NOMO-1 (cell line): ENCODE measurements at regions not wholly inside any gene's neighbourhood (a gene's known extent, or its start where the extent isn't known, plus 50 kb on each side); places are given as distances from the start of the nearest gene placed in this dataset.
"Not testable (repeated sequence)": the region's sequence is repeated elsewhere in the genome, so short reads cannot be mapped to it uniquely, and the experiment has no call there.

Experiments used
- DNase-seq, 2 experiments: peaks; one replicate each; lab custom pipeline; 2025; ENCODE audit not compliant: unreplicated experiment in 2 of 2; lab: John Stamatoyannopoulos, UW

DNA sequence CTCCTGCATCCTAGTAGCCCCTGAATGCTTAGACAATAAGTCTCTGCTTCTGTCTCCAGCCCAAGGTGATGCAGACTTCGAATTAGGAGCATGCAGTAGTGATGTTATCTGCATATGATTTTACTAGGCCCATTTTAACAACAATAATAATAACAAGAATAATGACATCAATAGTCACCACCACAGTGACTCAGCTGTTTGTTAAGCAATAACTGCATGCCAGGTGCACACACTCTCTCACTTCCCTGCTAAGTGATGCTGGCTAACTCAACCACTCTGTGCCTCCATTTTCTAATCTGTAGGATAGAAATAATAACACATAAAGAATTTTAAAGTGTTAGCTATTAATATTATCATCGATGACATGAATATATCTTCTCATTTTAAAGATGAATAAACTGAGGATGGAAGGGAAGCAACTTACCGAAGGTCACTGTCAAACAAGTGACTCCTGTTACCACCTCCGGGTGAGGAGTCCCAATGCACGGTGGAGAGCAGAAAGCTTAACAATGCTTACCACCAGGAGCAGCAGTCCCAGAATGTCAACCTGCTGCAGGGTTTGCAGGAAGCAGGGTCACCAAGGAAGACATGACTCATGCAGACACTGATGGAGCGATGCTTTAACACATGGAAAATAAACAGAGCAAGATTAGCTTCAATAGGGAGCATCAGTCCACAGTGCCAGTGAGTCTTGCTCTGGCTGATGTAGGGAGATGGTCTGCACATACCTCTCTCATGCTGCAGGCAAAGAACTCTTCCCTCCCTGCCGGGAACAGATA lies 290.2 kb downstream of the SPATA17 start:
- DNase-seq, result no peak

DNA sequence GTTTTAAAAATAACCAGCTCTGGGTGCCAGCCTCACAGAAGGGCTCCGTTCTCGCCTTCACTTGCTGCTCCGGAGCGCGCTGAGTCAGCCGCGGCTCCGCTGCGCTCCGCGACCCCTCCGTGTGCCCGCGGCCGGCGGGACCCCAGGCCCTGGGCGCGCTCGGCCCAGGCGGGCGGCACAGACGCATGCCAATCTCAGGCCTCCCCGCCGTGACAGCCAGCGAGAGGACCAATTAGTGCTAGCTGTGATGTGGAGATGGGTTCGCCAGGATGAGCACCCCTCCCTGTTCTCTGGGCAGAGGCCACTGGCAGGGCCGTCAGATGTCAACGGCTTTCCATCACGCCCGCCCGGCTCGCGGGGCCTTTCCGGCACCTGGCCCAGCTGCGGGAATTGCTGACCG lies 293.8 kb downstream of the SPATA17 start:
- no peak for DNase-seq

DNA sequence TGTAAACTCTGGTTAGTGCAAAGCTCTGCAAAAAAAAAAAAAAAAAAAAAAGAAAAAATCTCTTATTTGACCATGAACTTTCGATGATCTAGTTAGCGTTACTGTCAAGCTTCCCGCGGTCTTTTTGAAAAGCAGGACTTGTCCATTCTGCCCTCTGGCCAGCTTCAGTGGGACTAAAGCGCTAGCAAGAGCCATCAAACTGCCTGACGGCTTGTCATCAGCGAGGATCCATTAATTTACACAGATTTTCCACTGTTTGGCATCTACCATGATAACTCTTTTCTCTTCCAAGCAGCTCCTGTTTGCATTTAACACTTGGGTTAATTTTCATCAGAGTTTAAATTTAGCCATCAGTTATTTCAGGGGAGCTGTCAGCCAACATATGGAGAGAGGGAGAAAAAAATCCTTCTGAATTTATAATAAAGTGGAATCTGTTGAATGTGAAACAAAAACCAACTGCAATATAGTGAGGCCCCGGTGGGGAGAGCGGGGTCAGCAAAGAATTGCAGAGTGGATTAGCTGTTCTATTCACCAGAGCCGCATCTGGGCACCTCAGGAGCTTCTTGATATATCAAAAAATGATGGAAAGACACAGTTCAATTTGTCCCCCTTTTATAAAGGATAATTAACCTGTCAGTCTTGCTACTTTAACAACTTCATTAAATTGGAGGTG lies 298.2 kb downstream of the SPATA17 start:
- no peak for DNase-seq

DNA sequence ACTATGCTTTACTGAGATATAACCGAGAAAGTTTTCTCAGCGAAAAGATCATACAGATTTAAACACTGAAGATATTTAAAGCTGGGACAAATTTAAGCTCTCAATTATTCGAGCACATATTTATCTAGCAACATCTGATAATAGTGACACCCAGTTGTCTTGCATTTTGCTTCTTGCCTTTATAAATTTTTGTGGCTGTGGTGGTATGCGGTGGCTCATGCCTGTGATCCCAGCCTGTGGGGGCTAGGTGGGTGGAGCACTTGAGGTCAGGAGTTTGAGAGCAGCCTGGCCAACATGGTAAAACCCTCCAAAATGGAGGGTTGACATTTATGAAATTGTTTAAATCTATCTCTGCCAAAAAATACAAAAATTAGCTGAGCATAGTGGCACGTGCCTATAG lies 312.2 kb downstream of the SPATA17 start:
- no peak for DNase-seq

- no peak for DNase-seq
These were observed 313.4 kb downstream of the SPATA17 start for GRCh38 chr1:217944550-217944949.

DNA sequence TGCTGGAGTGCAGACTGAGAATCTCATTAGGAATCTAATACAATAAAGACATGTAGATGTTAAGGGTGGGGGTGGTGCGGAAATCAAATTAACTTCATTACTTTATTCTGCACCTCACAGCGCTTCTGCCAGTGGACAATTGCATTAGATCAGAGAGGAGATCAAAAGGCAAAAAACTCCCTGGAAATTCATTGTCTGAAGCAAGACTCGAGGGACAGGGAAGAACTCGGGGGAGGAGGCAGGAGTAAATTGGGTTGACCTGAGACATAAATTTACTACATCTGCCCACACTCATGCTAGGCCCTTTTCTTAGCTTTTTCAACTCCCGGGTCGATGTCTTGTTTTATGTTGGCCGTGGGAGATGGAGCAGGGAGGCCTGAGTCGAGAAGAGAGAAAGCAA lies 315.4 kb downstream of the SPATA17 start:
- no peak for DNase-seq

DNA sequence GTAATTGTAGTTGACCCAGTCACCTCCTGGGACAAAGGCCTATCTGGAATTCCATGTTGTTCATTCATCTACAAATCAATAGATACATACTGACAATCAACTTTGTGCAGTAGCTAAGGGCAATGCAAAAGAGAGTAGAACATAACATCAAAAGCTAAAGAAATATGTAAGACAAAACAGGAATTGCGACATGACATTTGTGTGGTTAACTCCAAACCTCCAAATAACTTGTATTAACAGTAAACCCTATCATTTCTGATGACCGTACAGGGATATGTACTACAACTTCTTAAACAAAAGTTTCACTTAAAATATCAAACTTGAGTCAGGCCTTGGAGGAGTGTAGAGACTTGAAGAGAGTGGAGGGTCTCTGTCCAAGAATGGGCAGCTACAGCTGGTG lies 317.6 kb downstream of the SPATA17 start:
- DNase-seq, result no peak

GRCh38 chr1:217953330-217953729 lies 322.2 kb downstream of the SPATA17 start:
- DNase-seq, result no peak

DNA sequence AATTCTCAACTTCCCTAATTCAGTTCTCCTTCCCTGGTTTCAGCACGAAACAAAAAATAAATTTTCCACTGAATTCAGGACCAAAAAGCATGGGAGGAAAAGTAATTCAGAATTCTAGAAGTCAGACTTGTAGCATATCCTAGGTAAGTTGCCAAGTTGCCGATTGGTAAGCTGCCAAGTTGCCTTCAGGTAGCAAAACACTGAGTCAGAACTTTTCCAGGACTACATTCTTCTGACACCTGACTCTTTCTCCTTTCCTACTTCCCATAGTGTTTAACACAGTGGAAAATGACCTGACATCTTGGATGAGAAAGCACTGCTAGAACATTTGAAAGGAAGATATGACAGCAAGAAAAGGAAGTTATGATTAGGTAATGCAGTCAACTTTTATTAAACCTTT lies 322.8 kb downstream of the SPATA17 start:
- DNase-seq, result no peak

DNA sequence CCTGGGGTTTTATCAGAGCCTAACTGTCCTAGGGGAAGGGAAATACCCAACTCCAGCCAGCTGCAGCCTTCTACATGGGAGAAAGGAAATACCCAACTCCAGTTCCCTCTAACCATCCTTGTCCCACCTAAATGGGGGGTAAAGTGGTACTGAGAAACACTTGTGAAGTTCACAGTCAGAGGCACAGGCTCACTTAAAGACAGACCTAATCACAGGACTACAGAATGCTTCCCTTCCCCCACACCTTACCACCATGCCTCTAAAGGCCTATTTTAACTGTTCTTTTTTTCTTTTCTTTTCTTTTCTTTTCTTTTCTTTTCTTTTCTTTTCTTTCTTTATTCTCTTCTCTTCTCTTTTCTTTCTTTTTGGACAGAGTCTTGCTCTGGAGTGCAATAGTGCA lies 324.6 kb downstream of the SPATA17 start:
- DNase-seq, result no peak

DNA sequence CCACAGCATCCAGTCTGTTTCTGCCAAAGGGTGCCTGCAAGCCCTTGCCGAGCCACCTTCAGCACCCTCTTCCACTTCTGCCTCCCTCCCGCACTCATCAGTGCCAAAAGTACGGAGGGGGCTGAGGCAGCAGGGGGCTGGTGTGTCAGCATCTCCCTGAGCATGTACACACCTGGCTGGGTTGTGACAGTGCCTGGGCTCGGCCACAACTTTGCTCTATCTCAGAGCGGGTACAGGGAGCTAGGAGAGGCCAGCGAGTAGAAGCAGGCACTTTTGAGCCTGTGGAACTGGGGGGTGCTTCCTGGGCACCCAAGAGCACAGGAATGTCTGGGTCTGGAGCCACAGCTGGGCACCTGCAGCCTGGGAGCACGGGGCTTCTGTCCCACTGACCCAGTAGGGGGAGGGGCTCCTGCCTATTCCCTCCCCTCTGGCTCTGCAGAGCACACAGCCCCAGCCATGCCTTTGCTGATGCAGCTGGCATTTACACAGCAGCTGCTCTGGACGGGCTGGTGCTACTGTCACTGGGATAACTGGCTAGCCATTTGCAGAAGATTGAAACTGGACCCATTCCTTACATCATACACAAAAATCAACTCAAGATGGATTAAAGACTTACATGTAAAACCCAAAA lies 319.8 kb upstream of the RRP15 start:
- no peak for DNase-seq

DNA sequence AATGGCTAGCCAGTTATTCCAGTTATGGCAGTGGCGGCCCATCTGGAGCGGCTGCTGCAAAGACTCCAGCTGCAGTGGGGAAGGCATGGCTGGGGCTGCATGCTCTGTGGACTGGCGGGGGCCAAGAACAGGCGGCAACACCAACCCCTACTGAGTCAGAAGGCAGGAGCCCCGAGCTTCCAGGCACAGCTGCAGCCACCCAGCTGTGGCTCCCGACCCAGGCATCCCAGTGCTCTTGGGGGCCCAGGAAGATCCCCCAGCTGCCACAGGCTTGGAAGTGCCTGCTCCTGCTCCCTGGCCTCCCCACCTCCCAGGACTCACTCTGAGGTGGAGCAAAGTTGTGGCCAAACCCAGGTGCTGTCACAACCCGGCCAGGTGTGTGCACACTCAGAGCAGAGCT lies 317.0 kb upstream of the RRP15 start:
- no peak for DNase-seq

GRCh38 chr1:217969428-217969827 lies 315.7 kb upstream of the RRP15 start:
- DNase-seq, result no peak

- no peak for DNase-seq
These were observed 307.1 kb upstream of the RRP15 start for GRCh38 chr1:217977943-217978342.

- no peak for DNase-seq
These were observed 303.7 kb upstream of the RRP15 start for GRCh38 chr1:217981430-217981829.

- no peak for DNase-seq
These were observed 302.6 kb upstream of the RRP15 start for GRCh38 chr1:217982331-217983050.

DNA sequence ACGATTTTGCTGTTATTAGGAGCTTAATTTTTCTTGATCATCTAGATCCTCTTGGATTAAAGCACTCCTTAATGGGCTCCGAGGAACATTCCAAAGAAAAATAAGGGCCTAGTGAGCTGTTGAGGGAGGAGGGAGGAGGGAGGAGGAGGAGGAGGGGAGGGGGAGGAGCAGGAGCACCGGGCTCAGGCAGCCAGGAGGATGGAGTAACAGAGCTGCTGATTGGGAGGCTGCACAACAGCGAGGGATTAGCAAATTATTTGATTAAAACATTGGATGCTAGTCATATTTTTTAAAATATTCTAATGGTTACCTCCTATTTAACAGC lies 302.1 kb upstream of the RRP15 start:
- DNase-seq, result no peak

DNA sequence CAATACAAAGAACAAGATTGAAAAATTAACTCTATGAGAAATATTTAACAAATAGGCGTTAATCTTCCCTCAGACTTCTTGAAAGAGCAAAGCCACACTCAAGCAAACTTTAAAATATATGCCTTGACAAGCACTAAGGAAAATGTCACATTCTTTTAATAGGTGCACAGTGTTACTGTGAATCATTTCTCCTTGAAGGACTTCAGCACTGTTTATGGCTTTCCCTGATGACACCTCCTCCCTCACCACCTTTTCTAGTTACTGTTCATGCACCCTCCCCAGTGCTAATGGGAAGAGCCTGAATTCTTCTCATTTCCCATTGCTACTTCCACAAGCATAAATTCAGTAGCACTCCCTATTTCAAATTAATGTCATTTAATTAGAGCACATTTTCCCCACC lies 299.5 kb upstream of the RRP15 start:
- DNase-seq, result no peak

DNA sequence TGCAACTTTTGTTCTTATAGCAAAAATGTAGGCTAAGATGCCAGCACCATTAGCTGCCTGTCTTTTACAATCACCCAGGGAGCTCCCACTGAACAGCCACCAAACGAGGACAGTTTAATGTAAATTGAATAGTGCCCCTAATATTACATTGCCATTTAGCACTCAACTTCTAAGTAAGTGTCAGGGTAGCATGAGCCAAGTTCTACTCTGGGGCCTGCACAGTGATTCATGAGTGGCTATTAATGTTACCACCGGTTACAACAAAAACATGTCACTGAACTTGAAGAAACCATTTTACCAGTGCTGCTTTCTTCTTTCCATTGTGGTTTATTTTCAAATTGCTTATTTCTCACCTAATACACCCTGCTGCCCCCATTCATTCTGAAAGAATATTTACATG lies 295.6 kb upstream of the RRP15 start:
- no peak for DNase-seq

DNA sequence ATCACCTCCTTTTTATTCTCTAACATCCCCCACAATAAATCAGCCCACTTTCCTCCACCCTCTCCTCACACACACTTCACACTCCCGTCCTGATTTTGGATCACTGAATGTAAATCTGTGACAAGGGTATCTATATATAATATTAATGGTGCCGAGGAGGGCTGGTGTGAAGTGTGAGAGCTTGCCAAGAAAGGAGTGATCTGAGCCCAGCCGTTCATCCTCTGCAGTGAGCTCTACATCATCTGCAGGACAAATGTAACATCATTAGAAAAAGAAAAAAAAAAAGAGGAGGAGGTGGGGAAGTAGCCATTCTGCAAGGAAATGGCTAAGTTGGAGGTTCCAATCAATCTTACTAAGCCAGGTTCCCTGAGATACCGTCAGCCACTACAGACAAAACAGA lies 291.7 kb upstream of the RRP15 start:
- no peak for DNase-seq

DNA sequence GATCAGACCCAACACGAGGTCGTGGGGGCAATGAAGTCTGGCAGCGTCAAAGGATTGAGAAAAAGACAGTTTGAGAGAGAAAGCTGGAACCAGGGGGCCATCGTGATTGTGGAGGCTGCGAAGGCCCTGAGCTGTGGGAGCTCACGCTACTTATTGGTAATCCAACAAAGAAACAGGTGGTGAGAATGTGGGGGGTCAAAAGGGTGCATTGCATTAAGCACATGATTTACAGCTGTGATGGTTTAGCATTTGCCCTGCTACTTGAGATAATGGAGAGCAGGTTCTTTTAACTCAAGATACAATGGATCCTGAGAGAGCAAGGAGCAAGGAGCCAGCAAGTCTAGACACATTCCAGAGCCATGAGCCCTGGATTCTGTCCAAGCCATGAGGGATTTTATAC lies 276.8 kb upstream of the RRP15 start:
- DNase-seq, result not testable (repeated sequence)

DNA sequence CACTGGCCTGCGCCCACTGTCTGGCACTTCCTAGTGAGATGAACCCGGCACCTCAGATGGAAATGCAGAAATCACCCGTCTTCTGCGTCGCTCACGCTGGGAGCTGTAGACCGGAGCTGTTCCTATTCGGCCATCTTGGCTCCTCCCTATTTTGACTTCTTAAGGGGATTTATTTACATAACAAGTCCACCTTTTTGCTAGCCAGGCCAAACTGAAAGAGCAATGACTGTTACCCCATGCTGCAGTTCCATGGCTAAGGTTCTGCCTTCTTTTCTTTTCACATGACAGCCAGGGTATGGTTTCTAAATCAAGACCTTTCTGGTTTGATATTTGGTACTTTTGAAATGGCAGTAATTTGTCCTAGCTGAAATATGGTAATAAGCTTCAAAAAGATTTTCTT lies 270.0 kb upstream of the RRP15 start:
- not testable (repeated sequence) for DNase-seq
